ENCODE measurements at regions not wholly inside any gene's neighbourhood (a gene's known extent, or its start where the extent isn't known, plus 50 kb on each side); places are given as distances from the start of the nearest gene placed in this dataset.

DNA sequence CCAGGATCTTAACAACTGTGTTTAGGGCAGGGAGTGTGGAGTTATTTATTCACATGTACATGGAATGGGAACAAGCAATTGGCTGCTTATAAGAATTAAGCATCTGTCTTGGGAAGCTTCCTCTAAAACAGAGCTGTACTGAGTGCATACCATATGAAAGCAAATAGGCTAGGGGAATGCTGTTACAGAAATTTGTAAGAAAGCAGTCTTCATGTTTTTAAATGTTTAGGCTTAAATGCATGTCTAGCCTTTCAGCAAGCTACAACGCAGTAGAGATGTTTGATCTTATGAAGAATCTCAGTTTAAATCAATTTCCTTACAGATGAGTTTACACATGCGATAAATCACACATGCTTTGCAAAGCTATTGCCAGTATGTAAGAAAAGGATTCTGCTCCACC lies 123.1 kb upstream of the MID1 start:
- Histone ChIP-seq H3K4me1 (peaks cover 4% of the 10 kb centered on the region), H3K27me3 (ENCODE audit: control insufficient read depth, insufficient read depth, low read length) (no peaks in the 10 kb centered on the region), H3K79me2 (no peaks in the 10 kb centered on the region), H3K36me3 (ENCODE audit: control insufficient read depth, insufficient read depth, low read length) (no peaks in the 10 kb centered on the region), H3K9ac (no peak overlapping the region), H3K4me2 (ENCODE audit: low read length) (no peak overlapping the region), H2AFZ (no peak overlapping the region), H3K9me3 (ENCODE audit: control insufficient read depth, low read length) (no peaks in the 10 kb centered on the region), H3K4me3 (ENCODE audit: low read depth, low read length) (no peak overlapping the region), H3K27ac (no peak overlapping the region)
- TF ChIP-seq, protein P1, sequence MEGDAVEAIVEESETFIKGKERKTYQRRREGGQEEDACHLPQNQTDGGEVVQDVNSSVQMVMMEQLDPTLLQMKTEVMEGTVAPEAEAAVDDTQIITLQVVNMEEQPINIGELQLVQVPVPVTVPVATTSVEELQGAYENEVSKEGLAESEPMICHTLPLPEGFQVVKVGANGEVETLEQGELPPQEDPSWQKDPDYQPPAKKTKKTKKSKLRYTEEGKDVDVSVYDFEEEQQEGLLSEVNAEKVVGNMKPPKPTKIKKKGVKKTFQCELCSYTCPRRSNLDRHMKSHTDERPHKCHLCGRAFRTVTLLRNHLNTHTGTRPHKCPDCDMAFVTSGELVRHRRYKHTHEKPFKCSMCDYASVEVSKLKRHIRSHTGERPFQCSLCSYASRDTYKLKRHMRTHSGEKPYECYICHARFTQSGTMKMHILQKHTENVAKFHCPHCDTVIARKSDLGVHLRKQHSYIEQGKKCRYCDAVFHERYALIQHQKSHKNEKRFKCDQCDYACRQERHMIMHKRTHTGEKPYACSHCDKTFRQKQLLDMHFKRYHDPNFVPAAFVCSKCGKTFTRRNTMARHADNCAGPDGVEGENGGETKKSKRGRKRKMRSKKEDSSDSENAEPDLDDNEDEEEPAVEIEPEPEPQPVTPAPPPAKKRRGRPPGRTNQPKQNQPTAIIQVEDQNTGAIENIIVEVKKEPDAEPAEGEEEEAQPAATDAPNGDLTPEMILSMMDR (IDR thresholded peaks at IDR 0.05), result no peak

DNA sequence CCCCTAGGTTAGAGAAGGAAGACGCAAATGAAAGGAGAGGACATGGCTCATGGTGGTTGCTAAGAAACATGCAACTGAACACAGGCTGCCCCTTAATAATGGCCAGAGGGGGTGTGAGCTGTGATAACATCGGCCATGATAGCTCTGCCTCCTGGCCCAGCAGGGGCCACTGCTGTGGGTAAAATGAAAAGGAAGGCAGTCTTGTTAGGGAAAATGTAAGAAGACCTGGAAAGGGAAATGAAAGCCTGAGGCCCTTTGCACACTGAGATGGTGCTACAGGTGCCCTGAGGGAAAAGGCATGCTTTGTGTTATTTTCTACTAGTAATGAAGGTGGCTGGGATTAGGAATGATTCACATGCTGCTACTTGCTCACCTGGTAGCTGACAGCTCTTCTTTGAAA lies 123.6 kb upstream of the MID1 start:
- no peak overlapping the region for H3K9ac ChIP-seq
- H3K27me3 ChIP-seq (ENCODE audit: control insufficient read depth, insufficient read depth, low read length), result no peaks in the 10 kb centered on the region
- no peaks in the 10 kb centered on the region for H3K79me2 ChIP-seq
- H3K27ac ChIP-seq, result no peak overlapping the region
- H3K4me1 ChIP-seq, result peaks cover 4% of the 10 kb centered on the region
- H3K4me2 ChIP-seq (ENCODE audit: low read length), result no peak overlapping the region
- H3K9me3 ChIP-seq (ENCODE audit: control insufficient read depth, low read length), result no peaks in the 10 kb centered on the region
- H3K36me3 ChIP-seq (ENCODE audit: control insufficient read depth, insufficient read depth, low read length), result no peaks in the 10 kb centered on the region
- TF ChIP-seq, protein P1 (IDR thresholded peaks at IDR 0.05), result no peak
- no peak overlapping the region for H3K4me3 ChIP-seq (ENCODE audit: low read depth, low read length)
- no peak overlapping the region for H2AFZ ChIP-seq

DNA sequence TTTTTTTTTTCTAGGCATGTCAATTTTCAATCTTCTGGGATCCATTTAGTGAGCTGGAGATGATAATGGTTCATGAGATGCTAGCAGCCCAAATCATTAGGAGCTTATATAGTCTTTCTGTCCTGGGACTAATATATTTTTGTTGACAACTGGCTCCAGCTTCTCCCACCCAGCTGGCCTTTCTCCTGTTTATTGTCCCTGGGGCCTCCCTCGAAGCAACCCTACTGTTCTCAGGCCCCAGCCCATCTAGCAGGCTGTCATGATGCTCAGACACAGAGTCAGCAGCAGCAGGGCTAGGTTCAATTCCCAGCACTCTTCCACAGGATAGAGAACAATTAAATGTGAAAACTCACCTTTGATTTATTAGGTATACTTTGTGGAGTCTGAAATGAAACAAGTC lies 127.6 kb upstream of the MID1 start:
- H3K4me1 ChIP-seq, result peaks cover 3% of the 10 kb centered on the region
- H2AFZ ChIP-seq, result no peak overlapping the region
- H3K36me3 ChIP-seq (ENCODE audit: control insufficient read depth, insufficient read depth, low read length), result no peaks in the 10 kb centered on the region
- no peaks in the 10 kb centered on the region for H3K79me2 ChIP-seq
- H3K9me3 ChIP-seq (ENCODE audit: control insufficient read depth, low read length), result no peaks in the 10 kb centered on the region
- H3K9ac ChIP-seq, result no peak overlapping the region
- no peak overlapping the region for H3K4me3 ChIP-seq (ENCODE audit: low read depth, low read length)
- H3K27ac ChIP-seq, result no peak overlapping the region
- H3K27me3 ChIP-seq (ENCODE audit: control insufficient read depth, insufficient read depth, low read length), result no peaks in the 10 kb centered on the region
- TF ChIP-seq, protein P1 (IDR thresholded peaks at IDR 0.05), result no peak
- no peak overlapping the region for H3K4me2 ChIP-seq (ENCODE audit: low read length)

GRCh38 chrX:10749113-10749512 lies 128.7 kb upstream of the MID1 start:
- Histone ChIP-seq H2AFZ (no peak overlapping the region), H3K4me1 (peaks cover 3% of the 10 kb centered on the region)
- TF ChIP-seq, protein P1 (IDR thresholded peaks at IDR 0.05), result no peak

DNA sequence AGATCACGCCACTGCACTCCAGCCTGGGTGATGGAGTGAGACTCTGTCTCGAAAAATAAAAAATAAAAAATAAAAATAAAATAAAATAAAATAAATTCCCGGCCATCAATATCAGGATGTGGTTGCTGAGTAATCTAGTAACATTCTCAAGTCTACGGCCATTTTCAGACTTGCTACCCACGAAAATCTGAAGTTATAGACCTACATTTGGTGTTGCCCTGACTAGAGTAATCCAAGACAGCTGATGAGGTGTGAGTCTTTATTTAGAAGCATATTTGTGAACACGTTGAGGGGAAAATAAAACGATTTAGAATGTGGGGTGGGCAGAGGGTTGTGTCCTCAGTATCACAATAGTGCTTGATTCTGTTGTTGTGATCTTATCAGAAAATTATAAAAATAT lies 130.2 kb upstream of the MID1 start:
- H3K36me3 ChIP-seq (ENCODE audit: control insufficient read depth, insufficient read depth, low read length), result no peaks in the 10 kb centered on the region
- no peaks in the 10 kb centered on the region for H3K79me2 ChIP-seq
- no peaks in the 10 kb centered on the region for H3K27me3 ChIP-seq (ENCODE audit: control insufficient read depth, insufficient read depth, low read length)
- no peak overlapping the region for H2AFZ ChIP-seq
- no peak overlapping the region for H3K4me3 ChIP-seq (ENCODE audit: low read depth, low read length)
- H3K9ac ChIP-seq, result no peak overlapping the region
- no peaks in the 10 kb centered on the region for H3K9me3 ChIP-seq (ENCODE audit: control insufficient read depth, low read length)
- H3K4me2 ChIP-seq (ENCODE audit: low read length), result no peak overlapping the region
- peaks cover 3% of the 10 kb centered on the region for H3K4me1 ChIP-seq
- TF ChIP-seq, protein P1 (IDR thresholded peaks at IDR 0.05), result no peak
- no peak overlapping the region for H3K27ac ChIP-seq

More at GRCh38 chrX:10749113-10749512, 128.7 kb upstream of the MID1 start:
- H3K4me2 ChIP-seq (ENCODE audit: low read length), result no peak overlapping the region
- no peaks in the 10 kb centered on the region for H3K27me3 ChIP-seq (ENCODE audit: control insufficient read depth, insufficient read depth, low read length)
- no peaks in the 10 kb centered on the region for H3K9me3 ChIP-seq (ENCODE audit: control insufficient read depth, low read length)
- no peaks in the 10 kb centered on the region for H3K79me2 ChIP-seq
- H3K4me3 ChIP-seq (ENCODE audit: low read depth, low read length), result no peak overlapping the region
- H3K9ac ChIP-seq, result no peak overlapping the region
- H3K36me3 ChIP-seq (ENCODE audit: control insufficient read depth, insufficient read depth, low read length), result no peaks in the 10 kb centered on the region
- H3K27ac ChIP-seq, result no peak overlapping the region
